Liver (tissue), 8 donors: ENCODE measurements at regions not wholly inside any gene's neighbourhood (a gene's known extent, or its start where the extent isn't known, plus 50 kb on each side); places are given as distances from the start of the nearest gene placed in this dataset.

Source experiments
- DNase-seq: peaks from one replicate; pipeline ENCODE4 v3.0.0-alpha.2; 2017; ENCODE audit warnings: low spot score
- H3K27ac ChIP-seq, 2 donors: one replicate each; pipeline ENCODE4 v1.7.0; 2013; ENCODE audit warnings: inconsistent platforms in 2 of 2, low read length in 2 of 2, control low read depth in 1 of 2, low read depth in 1 of 2, mild to moderate bottlenecking in 1 of 2
- H3K27me3 ChIP-seq, 4 donors: one replicate each; pipeline versions ENCODE4 v1.6.1 to v1.7.0; 2013; ENCODE audit warnings: low read length in 3 of 4, inconsistent platforms in 1 of 4, mild to moderate bottlenecking in 1 of 4, moderate library complexity in 1 of 4; ENCODE audit not compliant: control insufficient read depth in 4 of 4, insufficient read depth in 4 of 4
- H3K36me3 ChIP-seq, 4 donors: one replicate each; pipeline versions ENCODE4 v1.6.1 to v1.7.0; 2013; ENCODE audit warnings: low read length in 3 of 4, mild to moderate bottlenecking in 3 of 4, low read depth in 1 of 4, moderate library complexity in 1 of 4; ENCODE audit not compliant: control insufficient read depth in 4 of 4, insufficient read depth in 3 of 4
- H3K4me1 ChIP-seq, 4 donors: one replicate each; pipeline versions ENCODE4 v1.6.1 to v1.7.0; 2013; ENCODE audit warnings: low read length in 3 of 4, mild to moderate bottlenecking in 3 of 4, moderate library complexity in 1 of 4; ENCODE audit not compliant: control insufficient read depth in 4 of 4, insufficient read depth in 4 of 4
- H3K4me3 ChIP-seq, 3 donors: one replicate each; pipeline versions ENCODE4 v1.6.1 to v1.7.0; 2013; ENCODE audit warnings: low read length in 3 of 3, control low read depth in 1 of 3, low read depth in 1 of 3, mild to moderate bottlenecking in 1 of 3
- H3K9ac ChIP-seq, 2 donors: one replicate each; pipeline ENCODE4 v1.7.0; 2013; ENCODE audit warnings: low read length in 2 of 2, mild to moderate bottlenecking in 2 of 2, moderate library complexity in 2 of 2, control low read depth in 1 of 2, low read depth in 1 of 2
- H3K9me3 ChIP-seq, 4 donors: one replicate each; pipeline versions ENCODE4 v1.6.1 to v1.7.0; 2013; ENCODE audit warnings: low read length in 3 of 4; ENCODE audit not compliant: control insufficient read depth in 4 of 4
- FOXA1 ChIP-seq: IDR thresholded peaks from 2 replicates; pipeline ENCODE4 v1.6.1; 2016; ENCODE audit warnings: antibody characterized with exemption
- FOXA2 ChIP-seq: IDR thresholded peaks from 2 replicates; pipeline ENCODE4 v1.6.1; 2016; ENCODE audit warnings: antibody characterized with exemption
- GABPA ChIP-seq, 2 donors: IDR thresholded peaks in 1 of 2; conservative IDR thresholded peaks in 1 of 2; 2 replicates each; pipeline ENCODE4 v1.6.1; 2016; ENCODE audit warnings: antibody characterized with exemption in 2 of 2, mild to moderate bottlenecking in 1 of 2, moderate library complexity in 1 of 2
- HNF4A ChIP-seq, 2 donors: conservative IDR thresholded peaks; 2 replicates each; pipeline ENCODE4 v1.6.1; 2016; ENCODE audit warnings: antibody characterized with exemption in 2 of 2, mild to moderate bottlenecking in 2 of 2
- HNF4G ChIP-seq: IDR thresholded peaks from 2 replicates; pipeline ENCODE4 v1.6.1; 2016; ENCODE audit warnings: antibody characterized with exemption
- JUND ChIP-seq, 2 donors: IDR thresholded peaks; 2 replicates each; pipeline ENCODE4 v1.6.1; 2016; ENCODE audit warnings: antibody characterized with exemption in 2 of 2
- MAX ChIP-seq: IDR thresholded peaks from 2 replicates; pipeline ENCODE4 v1.6.1; 2016; ENCODE audit warnings: antibody characterized with exemption
- NR2F2 ChIP-seq: IDR thresholded peaks from 2 replicates; pipeline ENCODE4 v1.6.1; 2016; ENCODE audit warnings: antibody characterized with exemption
- RAD21 ChIP-seq, 2 donors: IDR thresholded peaks; 2 replicates each; pipeline ENCODE4 v1.6.1; 2016; ENCODE audit warnings: antibody characterized with exemption in 2 of 2, mild to moderate bottlenecking in 2 of 2
- RXRA ChIP-seq, 2 donors: IDR thresholded peaks; 2 replicates each; pipeline ENCODE4 v1.6.1; 2017 to 2018; ENCODE audit warnings: antibody characterized with exemption in 2 of 2, mild to moderate bottlenecking in 1 of 2
- ZBTB33 ChIP-seq: IDR thresholded peaks from 2 replicates; pipeline ENCODE4 v1.6.1; 2016; ENCODE audit warnings: antibody characterized with exemption
- WGBS: extraction: QIAGEN DNeasy Blood & Tissue Kit; methylation state at CpG from one replicate; pipeline ENCODE4 v1.1.7; 2013; 5-methylcytosine and 5-hydroxymethylcytosine counted together
- TF ChIP-seq, protein P1 (sequence below): fragments of 150-350 bp; IDR thresholded peaks from 2 replicates; pipeline ENCODE4 v1.5.1; 2017; ENCODE audit warnings: improper control_type of control experiment, low read depth, low read length; ENCODE audit not compliant: missing input control
- TF ChIP-seq, protein P2 (sequence below): IDR thresholded peaks from 2 replicates; pipeline ENCODE4 v1.6.1; 2016; ENCODE audit warnings: antibody characterized with exemption, mild to moderate bottlenecking
- donor health status: healthy.
- donor health status: healthy.
- donor health status: healthy.
- donor health status: healthy.
- donor health status: healthy.

DNA sequence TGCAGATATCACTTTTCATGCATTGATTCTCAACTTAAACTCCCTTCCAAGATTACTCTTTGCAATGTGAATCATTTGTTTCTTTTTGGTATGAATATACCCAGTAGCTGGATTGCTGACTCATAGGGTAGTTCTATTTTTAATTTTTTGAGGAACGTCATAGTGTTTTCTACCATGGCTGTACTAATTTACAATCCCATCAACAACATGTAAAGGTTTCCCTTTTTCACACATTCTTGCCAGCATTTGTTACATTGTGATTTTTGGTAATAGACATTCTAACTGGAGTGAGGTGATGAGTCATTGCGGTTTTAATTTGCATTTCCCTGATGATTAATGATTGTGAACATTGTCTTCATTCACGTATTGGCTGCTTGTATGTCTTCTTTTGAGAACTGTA, 126.7 kb downstream of the VCY1B start:
- Histone ChIP-seq H3K4me3 (no peak overlapping the region), H3K9me3 (no peaks in the 10 kb centered on the region), H3K27ac (no peak overlapping the region), H3K9ac (no peak overlapping the region), H3K36me3 (no peaks in the 10 kb centered on the region), H3K4me1 (no peaks in the 10 kb centered on the region), H3K27me3 (no peaks in the 10 kb centered on the region)
- 65% methylated on average over 3 of the region's 3 CpGs for WGBS
- DNase-seq, result no peak
- no peak for TF ChIP-seq ZBTB33
- TF ChIP-seq MAX, result no peak
- TF ChIP-seq NR2F2, result no peak
- TF ChIP-seq JUND (IDR thresholded peaks at IDR 0.05), result no peak
- TF ChIP-seq, protein P1, sequence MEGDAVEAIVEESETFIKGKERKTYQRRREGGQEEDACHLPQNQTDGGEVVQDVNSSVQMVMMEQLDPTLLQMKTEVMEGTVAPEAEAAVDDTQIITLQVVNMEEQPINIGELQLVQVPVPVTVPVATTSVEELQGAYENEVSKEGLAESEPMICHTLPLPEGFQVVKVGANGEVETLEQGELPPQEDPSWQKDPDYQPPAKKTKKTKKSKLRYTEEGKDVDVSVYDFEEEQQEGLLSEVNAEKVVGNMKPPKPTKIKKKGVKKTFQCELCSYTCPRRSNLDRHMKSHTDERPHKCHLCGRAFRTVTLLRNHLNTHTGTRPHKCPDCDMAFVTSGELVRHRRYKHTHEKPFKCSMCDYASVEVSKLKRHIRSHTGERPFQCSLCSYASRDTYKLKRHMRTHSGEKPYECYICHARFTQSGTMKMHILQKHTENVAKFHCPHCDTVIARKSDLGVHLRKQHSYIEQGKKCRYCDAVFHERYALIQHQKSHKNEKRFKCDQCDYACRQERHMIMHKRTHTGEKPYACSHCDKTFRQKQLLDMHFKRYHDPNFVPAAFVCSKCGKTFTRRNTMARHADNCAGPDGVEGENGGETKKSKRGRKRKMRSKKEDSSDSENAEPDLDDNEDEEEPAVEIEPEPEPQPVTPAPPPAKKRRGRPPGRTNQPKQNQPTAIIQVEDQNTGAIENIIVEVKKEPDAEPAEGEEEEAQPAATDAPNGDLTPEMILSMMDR, result no peak

DNA sequence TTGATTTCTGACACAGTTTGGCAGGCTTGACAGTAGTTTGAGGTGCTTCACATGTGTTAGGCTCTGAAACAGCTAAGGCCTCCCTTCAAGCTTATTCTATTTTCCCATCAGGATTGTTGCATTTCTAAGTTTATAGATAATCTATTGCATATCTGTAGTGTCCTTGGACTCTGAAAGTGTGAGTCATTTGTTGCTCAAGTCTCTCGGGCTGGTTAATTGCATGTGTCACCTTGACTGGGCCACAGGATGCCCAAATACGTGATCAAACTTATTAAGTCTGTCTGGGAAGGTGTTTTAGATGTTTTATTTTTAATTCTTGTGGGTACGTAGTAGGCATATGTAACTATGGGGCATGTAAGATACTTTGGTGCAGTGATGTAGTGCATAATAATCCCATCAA, 166.0 kb downstream of the VCY1B start:
- Histone ChIP-seq H3K4me3 (no peak overlapping the region), H3K9ac (no peak overlapping the region), H3K27me3 (no peaks in the 10 kb centered on the region), H3K36me3 (no peaks in the 10 kb centered on the region), H3K27ac (no peak overlapping the region), H3K4me1 (no peaks in the 10 kb centered on the region), H3K9me3 (no peaks in the 10 kb centered on the region)
- DNase-seq, result no peak
- TF ChIP-seq RXRA (IDR thresholded peaks at IDR 0.05) (no peak), GABPA (IDR thresholded peaks at IDR 0.05 in 1 of 2, conservative IDR thresholded peaks at IDR 0.05 in 1 of 2) (no peak), RAD21 (IDR thresholded peaks at IDR 0.05) (no peak), HNF4G (no peak), FOXA2 (no peak), NR2F2 (no peak), HNF4A (conservative IDR thresholded peaks at IDR 0.05) (no peak), FOXA1 (no peak), JUND (IDR thresholded peaks at IDR 0.05) (no peak)
- TF ChIP-seq, protein P2, sequence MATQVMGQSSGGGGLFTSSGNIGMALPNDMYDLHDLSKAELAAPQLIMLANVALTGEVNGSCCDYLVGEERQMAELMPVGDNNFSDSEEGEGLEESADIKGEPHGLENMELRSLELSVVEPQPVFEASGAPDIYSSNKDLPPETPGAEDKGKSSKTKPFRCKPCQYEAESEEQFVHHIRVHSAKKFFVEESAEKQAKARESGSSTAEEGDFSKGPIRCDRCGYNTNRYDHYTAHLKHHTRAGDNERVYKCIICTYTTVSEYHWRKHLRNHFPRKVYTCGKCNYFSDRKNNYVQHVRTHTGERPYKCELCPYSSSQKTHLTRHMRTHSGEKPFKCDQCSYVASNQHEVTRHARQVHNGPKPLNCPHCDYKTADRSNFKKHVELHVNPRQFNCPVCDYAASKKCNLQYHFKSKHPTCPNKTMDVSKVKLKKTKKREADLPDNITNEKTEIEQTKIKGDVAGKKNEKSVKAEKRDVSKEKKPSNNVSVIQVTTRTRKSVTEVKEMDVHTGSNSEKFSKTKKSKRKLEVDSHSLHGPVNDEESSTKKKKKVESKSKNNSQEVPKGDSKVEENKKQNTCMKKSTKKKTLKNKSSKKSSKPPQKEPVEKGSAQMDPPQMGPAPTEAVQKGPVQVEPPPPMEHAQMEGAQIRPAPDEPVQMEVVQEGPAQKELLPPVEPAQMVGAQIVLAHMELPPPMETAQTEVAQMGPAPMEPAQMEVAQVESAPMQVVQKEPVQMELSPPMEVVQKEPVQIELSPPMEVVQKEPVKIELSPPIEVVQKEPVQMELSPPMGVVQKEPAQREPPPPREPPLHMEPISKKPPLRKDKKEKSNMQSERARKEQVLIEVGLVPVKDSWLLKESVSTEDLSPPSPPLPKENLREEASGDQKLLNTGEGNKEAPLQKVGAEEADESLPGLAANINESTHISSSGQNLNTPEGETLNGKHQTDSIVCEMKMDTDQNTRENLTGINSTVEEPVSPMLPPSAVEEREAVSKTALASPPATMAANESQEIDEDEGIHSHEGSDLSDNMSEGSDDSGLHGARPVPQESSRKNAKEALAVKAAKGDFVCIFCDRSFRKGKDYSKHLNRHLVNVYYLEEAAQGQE, result no peak
- WGBS, result 64% methylated on average over 3 of the region's 3 CpGs
